GM23248 (cell line): ENCODE measurements at regions not wholly inside any gene's neighbourhood (a gene's known extent, or its start where the extent isn't known, plus 50 kb on each side); places are given as distances from the start of the nearest gene placed in this dataset.

Source experiments
- EZH2 ChIP-seq: fragments of 200-600 bp; sonication (generic); IDR thresholded peaks from 2 replicates; pipeline ENCODE4 v1.6.1; 2018; ENCODE audit warnings: antibody characterized with exemption, mild to moderate bottlenecking; ENCODE audit not compliant: insufficient read depth, poor library complexity, severe bottlenecking
- EZH2phosphoT487 ChIP-seq: fragments of 200-600 bp; sonication (generic); IDR thresholded peaks from 2 replicates; pipeline ENCODE4 v1.6.1; 2018; ENCODE audit warnings: antibody characterized with exemption, moderate library complexity, mild to moderate bottlenecking, low read depth; ENCODE audit not compliant: insufficient read depth

GRCh38 chr14:71424941-71425340 is 507.3 kb upstream of the RGS6 start:
- TF ChIP-seq EZH2 (no peak), EZH2phosphoT487 (no peak)
